Gastroesophageal sphincter (tissue), 3 donors: ENCODE measurements at regions not wholly inside any gene's neighbourhood (a gene's known extent, or its start where the extent isn't known, plus 50 kb on each side); places are given as distances from the start of the nearest gene placed in this dataset.
"Not testable (repeated sequence)": the region's sequence is repeated elsewhere in the genome, so short reads cannot be mapped to it uniquely, and the experiment has no call there.

Experiments used
- POLR2A ChIP-seq, 2 donors: fragments of 450-650 bp; IDR thresholded peaks; one replicate each; pipeline ENCODE4 v1.6.1; 2017; ENCODE audit warnings: antibody characterized with exemption in 2 of 2, mild to moderate bottlenecking in 2 of 2, moderate library complexity in 1 of 2
- TF ChIP-seq, protein P1 (sequence below), 4 experiments: fragments of 200-600 bp in 2 of 4; fragments of 450-650 bp in 2 of 4; sonication (generic) in 1 of 4; IDR thresholded peaks; one replicate each; pipeline ENCODE4 v1.5.1; 2017 to 2019; ENCODE audit warnings: antibody characterized with exemption in 4 of 4, mild to moderate bottlenecking in 2 of 4, moderate library complexity in 2 of 4

DNA sequence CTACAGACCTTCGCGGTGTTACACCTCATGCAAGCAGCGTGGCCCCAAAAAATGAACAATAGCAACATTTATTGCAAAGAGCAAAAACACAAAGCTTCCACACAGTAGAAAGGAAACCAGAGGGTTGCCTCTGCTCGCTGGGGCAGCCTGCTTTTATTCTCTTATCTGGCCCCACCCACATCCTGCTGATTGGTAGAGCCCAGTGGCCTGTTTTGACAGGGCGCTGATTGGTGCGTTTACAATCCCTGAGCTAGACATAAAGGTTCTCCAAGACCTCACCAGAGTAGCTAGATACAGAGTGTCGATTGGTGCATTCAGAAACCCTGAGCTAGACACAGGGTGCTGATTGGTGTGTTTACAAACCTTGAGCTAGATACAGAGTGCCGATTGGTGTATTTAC, 52.8 kb upstream of the MARK1 start:
- TF ChIP-seq, protein P1, sequence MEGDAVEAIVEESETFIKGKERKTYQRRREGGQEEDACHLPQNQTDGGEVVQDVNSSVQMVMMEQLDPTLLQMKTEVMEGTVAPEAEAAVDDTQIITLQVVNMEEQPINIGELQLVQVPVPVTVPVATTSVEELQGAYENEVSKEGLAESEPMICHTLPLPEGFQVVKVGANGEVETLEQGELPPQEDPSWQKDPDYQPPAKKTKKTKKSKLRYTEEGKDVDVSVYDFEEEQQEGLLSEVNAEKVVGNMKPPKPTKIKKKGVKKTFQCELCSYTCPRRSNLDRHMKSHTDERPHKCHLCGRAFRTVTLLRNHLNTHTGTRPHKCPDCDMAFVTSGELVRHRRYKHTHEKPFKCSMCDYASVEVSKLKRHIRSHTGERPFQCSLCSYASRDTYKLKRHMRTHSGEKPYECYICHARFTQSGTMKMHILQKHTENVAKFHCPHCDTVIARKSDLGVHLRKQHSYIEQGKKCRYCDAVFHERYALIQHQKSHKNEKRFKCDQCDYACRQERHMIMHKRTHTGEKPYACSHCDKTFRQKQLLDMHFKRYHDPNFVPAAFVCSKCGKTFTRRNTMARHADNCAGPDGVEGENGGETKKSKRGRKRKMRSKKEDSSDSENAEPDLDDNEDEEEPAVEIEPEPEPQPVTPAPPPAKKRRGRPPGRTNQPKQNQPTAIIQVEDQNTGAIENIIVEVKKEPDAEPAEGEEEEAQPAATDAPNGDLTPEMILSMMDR (IDR thresholded peaks at IDR 0.05) = not testable (repeated sequence)
- TF ChIP-seq POLR2A (IDR thresholded peaks at IDR 0.05) = not testable (repeated sequence)
